Trophoblast cell (in vitro differentiated cells and primary cell): ENCODE measurements at regions not wholly inside any gene's neighbourhood (a gene's known extent, or its start where the extent isn't known, plus 50 kb on each side); places are given as distances from the start of the nearest gene placed in this dataset.

ENCODE experiments used
- DNase-seq, 2 donors: peaks; one replicate each; pipeline ENCODE4 v3.0.0-alpha.2; 2016
- H2AFZ ChIP-seq: 2 replicates; pipeline ENCODE4 v1.6.1; 2013; ENCODE audit warnings: low read length, moderate library complexity, mild to moderate bottlenecking; ENCODE audit not compliant: insufficient read depth, poor library complexity
- H2AK5ac ChIP-seq: 2 replicates; pipeline ENCODE4 v1.6.1; 2013; ENCODE audit warnings: mild to moderate bottlenecking, low read length
- H2BK120ac ChIP-seq: 2 replicates; pipeline ENCODE4 v1.6.1; 2013; ENCODE audit warnings: low read length, mild to moderate bottlenecking, moderate library complexity; ENCODE audit not compliant: insufficient read depth, poor library complexity
- H2BK12ac ChIP-seq: 2 replicates; pipeline ENCODE4 v1.6.1; 2013; ENCODE audit warnings: mild to moderate bottlenecking, low read length, moderate library complexity
- H2BK5ac ChIP-seq: 2 replicates; pipeline ENCODE4 v1.6.1; 2013; ENCODE audit warnings: low read length, low read depth, moderate library complexity, mild to moderate bottlenecking; ENCODE audit not compliant: poor library complexity
- H3K14ac ChIP-seq: 2 replicates; pipeline ENCODE4 v1.6.1; 2013; ENCODE audit warnings: mild to moderate bottlenecking, low read length
- H3K18ac ChIP-seq: 2 replicates; pipeline ENCODE4 v1.6.1; 2013; ENCODE audit warnings: mild to moderate bottlenecking, low read length
- H3K23ac ChIP-seq: 2 replicates; pipeline ENCODE4 v1.6.1; 2013; ENCODE audit warnings: low read length
- H3K27ac ChIP-seq: 2 replicates; pipeline ENCODE4 v1.5.1; 2013; ENCODE audit warnings: low read depth, mild to moderate bottlenecking, inconsistent platforms, low read length, moderate library complexity
- H3K27me3 ChIP-seq: 2 replicates; pipeline ENCODE4 v1.6.1; 2013; ENCODE audit warnings: inconsistent platforms, mild to moderate bottlenecking, low read length, moderate library complexity; ENCODE audit not compliant: insufficient read depth
- H3K36me3 ChIP-seq, 2 experiments: 1 replicate in 1 of 2; 2 replicates in 1 of 2; pipeline ENCODE4 v1.6.1; 2013; ENCODE audit warnings: low read length in 2 of 2, mild to moderate bottlenecking in 2 of 2, moderate library complexity in 1 of 2; ENCODE audit not compliant: insufficient read depth in 2 of 2, control insufficient read depth in 1 of 2
- H3K4ac ChIP-seq: 2 replicates; pipeline ENCODE4 v1.6.1; 2013; ENCODE audit warnings: low read depth, mild to moderate bottlenecking, low read length, moderate library complexity
- H3K4me1 ChIP-seq, 2 experiments: 1 replicate in 1 of 2; 2 replicates in 1 of 2; pipeline ENCODE4 v1.6.1; 2013; ENCODE audit warnings: low read length in 2 of 2, mild to moderate bottlenecking in 2 of 2, moderate library complexity in 1 of 2; ENCODE audit not compliant: insufficient read depth in 2 of 2, control insufficient read depth in 1 of 2
- H3K4me2 ChIP-seq: 2 replicates; pipeline ENCODE4 v1.6.1; 2013; ENCODE audit warnings: inconsistent platforms, mild to moderate bottlenecking, low read length, moderate library complexity
- H3K4me3 ChIP-seq: 2 replicates; pipeline ENCODE4 v1.5.1; 2013; ENCODE audit warnings: mild to moderate bottlenecking, low read depth, low read length, inconsistent platforms
- H3K79me1 ChIP-seq: one replicate; pipeline ENCODE4 v1.6.1; 2013; ENCODE audit warnings: low read length
- H3K79me2 ChIP-seq: 2 replicates; pipeline ENCODE4 v1.6.1; 2013; ENCODE audit warnings: low read length, mild to moderate bottlenecking; ENCODE audit not compliant: control insufficient read depth, insufficient read depth, poor library complexity
- H3K9ac ChIP-seq: 2 replicates; pipeline ENCODE4 v1.6.1; 2013; ENCODE audit warnings: mild to moderate bottlenecking, low read length
- H3K9me3 ChIP-seq: 2 replicates; pipeline ENCODE4 v1.6.1; 2013; ENCODE audit warnings: low read depth, mild to moderate bottlenecking, control low read depth, inconsistent platforms, low read length; ENCODE audit not compliant: insufficient read depth
- H4K12ac ChIP-seq: 2 replicates; pipeline ENCODE4 v1.6.1; 2013; ENCODE audit warnings: low read depth, mild to moderate bottlenecking, low read length, moderate library complexity
- H4K8ac ChIP-seq: 2 replicates; pipeline ENCODE4 v1.6.1; 2013; ENCODE audit warnings: low read depth, mild to moderate bottlenecking, low read length, moderate library complexity
- H4K91ac ChIP-seq: one replicate; pipeline ENCODE4 v1.6.1; 2013; ENCODE audit warnings: low read depth, mild to moderate bottlenecking, low read length, moderate library complexity
- WGBS: extraction: QIAGEN DNeasy Blood & Tissue Kit; methylation state at CpG from one replicate; pipeline ENCODE4 v1.1.7; 2013; ENCODE audit warnings: missing lambda C conversion rate; ENCODE audit not compliant: insufficient read length, insufficient coverage; ENCODE audit errors: extremely low coverage; 5-methylcytosine and 5-hydroxymethylcytosine counted together

DNA sequence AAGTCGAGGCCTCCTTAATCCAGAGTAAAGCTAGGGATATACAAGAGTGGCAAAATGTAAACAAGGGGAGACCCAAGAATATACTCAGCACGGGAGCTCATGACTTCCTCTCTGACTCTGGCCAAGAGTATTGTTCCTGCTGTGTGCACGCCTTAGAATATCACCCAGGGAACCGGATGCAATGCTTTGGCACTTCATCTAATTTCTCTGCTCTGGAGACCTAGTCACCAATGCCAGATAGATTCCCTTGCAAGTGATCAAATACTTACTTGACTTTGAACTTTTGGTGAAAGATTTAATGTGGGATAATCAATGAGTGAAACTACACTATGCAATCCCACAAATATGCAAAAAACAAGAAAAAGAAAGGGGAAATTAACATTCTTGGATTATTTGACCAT is 695.5 kb downstream of the INHBA start:
- H3K27me3 ChIP-seq, result no peaks in the 10 kb centered on the region
- H3K14ac ChIP-seq, result no peak overlapping the region
- peaks cover 2% of the 10 kb centered on the region for H3K79me2 ChIP-seq
- no peak overlapping the region for H4K12ac ChIP-seq
- DNase-seq, result no peak
- no peak overlapping the region for H3K4ac ChIP-seq
- no peak overlapping the region for H2BK120ac ChIP-seq
- no peak overlapping the region for H3K4me3 ChIP-seq
- no peak overlapping the region for H3K18ac ChIP-seq
- no peak overlapping the region for H3K23ac ChIP-seq
- H3K4me1 ChIP-seq, result peaks cover 3 to 7% of the 10 kb centered on the region in 2 experiments
- no peak overlapping the region for H3K4me2 ChIP-seq
- no peak overlapping the region for H2AFZ ChIP-seq
- H3K36me3 ChIP-seq, result no peaks in the 10 kb centered on the region
- H2BK12ac ChIP-seq, result no peak overlapping the region
- H4K8ac ChIP-seq, result no peak overlapping the region
- no peaks in the 10 kb centered on the region for H3K9me3 ChIP-seq
- H3K9ac ChIP-seq, result no peak overlapping the region
- H2AK5ac ChIP-seq, result no peak overlapping the region
- no peak overlapping the region for H2BK5ac ChIP-seq
- peaks cover 13% of the 10 kb centered on the region for H3K79me1 ChIP-seq
- no peak overlapping the region for H3K27ac ChIP-seq
- H4K91ac ChIP-seq, result no peak overlapping the region
- WGBS, result no CpG with 5 or more reads among the region's 4 CpGs

DNA sequence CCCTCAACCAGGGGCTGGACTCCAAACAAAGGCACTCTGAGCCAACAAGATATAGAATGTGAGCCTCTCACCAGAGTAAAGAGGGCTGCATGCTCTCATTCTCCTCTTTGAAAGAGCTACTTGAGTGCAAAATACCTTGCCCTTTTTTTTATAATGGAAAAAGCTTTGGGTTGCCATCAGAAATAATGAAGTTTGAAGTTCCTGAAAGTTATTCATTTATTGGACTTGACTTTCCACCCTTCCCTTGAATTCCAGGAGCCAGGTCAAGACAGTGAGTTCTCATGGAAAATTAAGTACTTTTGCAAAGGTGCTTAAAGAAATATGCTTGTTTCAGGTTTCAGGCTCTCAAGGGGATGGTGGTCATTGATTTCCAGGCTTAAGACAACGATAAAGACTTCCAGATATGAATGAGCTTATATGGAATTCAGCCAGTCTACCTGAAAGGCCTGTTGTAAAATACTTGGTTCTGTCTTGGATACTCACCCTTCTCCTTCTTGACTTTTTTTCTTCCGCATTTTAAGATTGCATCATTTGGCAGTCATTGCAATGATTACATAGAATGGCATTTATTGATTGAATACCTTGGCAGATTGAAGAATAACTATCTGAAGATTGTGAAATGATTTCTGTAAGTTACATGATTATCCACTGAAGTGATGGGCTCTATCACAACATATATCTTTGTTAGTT is 696.4 kb downstream of the INHBA start:
- no peak overlapping the region for H4K12ac ChIP-seq
- no peak overlapping the region for H3K4me3 ChIP-seq
- H3K4me1 ChIP-seq, result peaks cover 3 to 7% of the 10 kb centered on the region in 2 experiments
- no peaks in the 10 kb centered on the region for H3K36me3 ChIP-seq
- H3K18ac ChIP-seq, result no peak overlapping the region
- no peak overlapping the region for H3K4ac ChIP-seq
- peaks cover 2% of the 10 kb centered on the region for H3K79me2 ChIP-seq
- no peak overlapping the region for H3K4me2 ChIP-seq
- no peak overlapping the region for H3K9ac ChIP-seq
- no CpG with 5 or more reads among the region's 2 CpGs for WGBS
- no peaks in the 10 kb centered on the region for H3K9me3 ChIP-seq
- no peak overlapping the region for H3K23ac ChIP-seq
- no peak overlapping the region for H4K91ac ChIP-seq
- H3K27me3 ChIP-seq, result no peaks in the 10 kb centered on the region
- H4K8ac ChIP-seq, result no peak overlapping the region
- DNase-seq, result peak in 1 of 2 donors; percentile 70
- no peak overlapping the region for H3K14ac ChIP-seq
- no peak overlapping the region for H2BK120ac ChIP-seq
- peaks cover 19% of the 10 kb centered on the region for H3K79me1 ChIP-seq
- H2AK5ac ChIP-seq, result no peak overlapping the region
- no peak overlapping the region for H2BK12ac ChIP-seq
- no peak overlapping the region for H2AFZ ChIP-seq
- no peak overlapping the region for H3K27ac ChIP-seq
- H2BK5ac ChIP-seq, result no peak overlapping the region

DNA sequence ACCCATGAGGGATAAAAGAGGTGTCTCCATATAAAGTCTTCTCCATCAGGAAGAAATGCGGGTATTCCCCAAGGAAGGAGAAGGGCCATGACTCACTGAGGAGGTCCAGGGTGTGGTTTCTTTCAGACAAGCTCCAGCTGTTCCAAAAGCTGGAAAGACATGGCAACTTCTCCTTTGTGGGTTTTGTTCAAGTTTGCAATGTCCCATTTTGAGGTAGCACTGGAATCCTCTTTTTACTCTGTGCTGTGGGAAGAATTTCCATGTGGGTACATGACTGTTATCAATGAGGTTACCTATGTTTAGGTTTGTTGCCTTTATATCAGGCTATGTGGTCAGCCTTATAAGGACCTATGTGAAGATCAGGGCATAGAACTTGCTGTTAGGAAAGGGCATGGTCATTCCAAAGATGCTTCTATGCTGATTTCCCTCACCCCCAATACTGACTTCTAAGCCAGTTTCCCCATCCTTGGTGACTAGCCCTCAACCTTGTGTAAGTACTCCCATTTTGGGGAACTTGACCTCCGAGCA is 697.5 kb downstream of the INHBA start:
- Histone ChIP-seq H2AFZ (no peak overlapping the region), H4K12ac (no peak overlapping the region), H2AK5ac (no peak overlapping the region), H3K14ac (no peak overlapping the region), H3K36me3 (no peaks in the 10 kb centered on the region), H2BK5ac (peak overlapping the region; percentile 51), H3K18ac (no peak overlapping the region), H3K4me2 (no peak overlapping the region), H3K4me1 (peaks cover 3 to 7% of the 10 kb centered on the region in 2 experiments), H3K4me3 (no peak overlapping the region), H3K9me3 (no peaks in the 10 kb centered on the region), H3K79me2 (peaks cover 2% of the 10 kb centered on the region), H3K27me3 (no peaks in the 10 kb centered on the region), H4K8ac (peak overlapping the region; percentile 58), H4K91ac (peak overlapping the region; percentile 44), H3K79me1 (peaks cover 21% of the 10 kb centered on the region), H3K27ac (no peak overlapping the region), H3K23ac (no peak overlapping the region), H3K9ac (no peak overlapping the region), H3K4ac (peak overlapping the region; percentile 65), H2BK12ac (peak overlapping the region; percentile 69), H2BK120ac (peak overlapping the region; percentile 75)
- peak; percentile 24 to 37 for DNase-seq
- WGBS, result no CpG with 5 or more reads among the region's 2 CpGs

GRCh38 chr7:41003977-41004376 is 698.9 kb downstream of the INHBA start:
- Histone ChIP-seq H3K79me2 (peaks cover 2% of the 10 kb centered on the region), H3K4me3 (no peak overlapping the region), H2BK12ac (peak overlapping the region; percentile 19), H4K12ac (no peak overlapping the region), H3K23ac (no peak overlapping the region), H3K4me2 (no peak overlapping the region), H3K9ac (no peak overlapping the region), H3K18ac (no peak overlapping the region), H3K9me3 (no peaks in the 10 kb centered on the region), H3K36me3 (no peaks in the 10 kb centered on the region), H3K4ac (peak overlapping the region; percentile 4), H2AK5ac (peak overlapping the region; percentile 26), H3K27me3 (no peaks in the 10 kb centered on the region), H4K91ac (peak overlapping the region; percentile 58), H3K79me1 (peaks cover 21% of the 10 kb centered on the region), H3K27ac (peak overlapping the region; percentile 59), H3K14ac (peak overlapping the region; percentile 70), H3K4me1 (peaks cover 3 to 7% of the 10 kb centered on the region in 2 experiments), H2BK120ac (peak overlapping the region; percentile 91), H2BK5ac (peak overlapping the region; percentile 82), H2AFZ (no peak overlapping the region), H4K8ac (no peak overlapping the region)
- DNase-seq, result no peak
- WGBS, result no CpG with 5 or more reads among the region's 3 CpGs
